Breast epithelium (tissue), 3 donors: ENCODE measurements at regions not wholly inside any gene's neighbourhood (a gene's known extent, or its start where the extent isn't known, plus 50 kb on each side); places are given as distances from the start of the nearest gene placed in this dataset.

Source experiments
- POLR2A ChIP-seq: fragments of 450-650 bp; IDR thresholded peaks from one replicate; pipeline ENCODE4 v1.6.1; 2016; ENCODE audit warnings: antibody characterized with exemption, mild to moderate bottlenecking, moderate library complexity
- POLR2AphosphoS5 ChIP-seq, 3 donors: sonication (generic); formaldehyde crosslinking; IDR thresholded peaks; one replicate each; pipeline ENCODE4 v1.6.1; 2017; ENCODE audit warnings: antibody characterized with exemption in 3 of 3
- TF ChIP-seq, protein P1 (sequence below), 3 donors: fragments of 450-650 bp; IDR thresholded peaks; one replicate each; pipeline ENCODE4 v1.5.1; 2016 to 2017; ENCODE audit warnings: antibody characterized with exemption in 3 of 3, mild to moderate bottlenecking in 3 of 3, moderate library complexity in 3 of 3

GRCh38 chr2:105539331-105539730, 140.5 kb upstream of the FHL2 start:
- TF ChIP-seq POLR2AphosphoS5 (IDR thresholded peaks at IDR 0.05) (no peak), POLR2A (no peak)
- TF ChIP-seq, protein P1, sequence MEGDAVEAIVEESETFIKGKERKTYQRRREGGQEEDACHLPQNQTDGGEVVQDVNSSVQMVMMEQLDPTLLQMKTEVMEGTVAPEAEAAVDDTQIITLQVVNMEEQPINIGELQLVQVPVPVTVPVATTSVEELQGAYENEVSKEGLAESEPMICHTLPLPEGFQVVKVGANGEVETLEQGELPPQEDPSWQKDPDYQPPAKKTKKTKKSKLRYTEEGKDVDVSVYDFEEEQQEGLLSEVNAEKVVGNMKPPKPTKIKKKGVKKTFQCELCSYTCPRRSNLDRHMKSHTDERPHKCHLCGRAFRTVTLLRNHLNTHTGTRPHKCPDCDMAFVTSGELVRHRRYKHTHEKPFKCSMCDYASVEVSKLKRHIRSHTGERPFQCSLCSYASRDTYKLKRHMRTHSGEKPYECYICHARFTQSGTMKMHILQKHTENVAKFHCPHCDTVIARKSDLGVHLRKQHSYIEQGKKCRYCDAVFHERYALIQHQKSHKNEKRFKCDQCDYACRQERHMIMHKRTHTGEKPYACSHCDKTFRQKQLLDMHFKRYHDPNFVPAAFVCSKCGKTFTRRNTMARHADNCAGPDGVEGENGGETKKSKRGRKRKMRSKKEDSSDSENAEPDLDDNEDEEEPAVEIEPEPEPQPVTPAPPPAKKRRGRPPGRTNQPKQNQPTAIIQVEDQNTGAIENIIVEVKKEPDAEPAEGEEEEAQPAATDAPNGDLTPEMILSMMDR (IDR thresholded peaks at IDR 0.05) = no peak
